HT-29 (cell line): ENCODE measurements at regions not wholly inside any gene's neighbourhood (a gene's known extent, or its start where the extent isn't known, plus 50 kb on each side); places are given as distances from the start of the nearest gene placed in this dataset.
A peak's percentile ranks its signal among the peaks of the same experiment; 100 is the strongest.

Experiments used
- DNase-seq: peaks from one replicate; pipeline ENCODE4 v3.0.0-alpha.2; 2015; ENCODE audit warnings: low spot score

GRCh38 chr18:45526114-45526841 is 89.0 kb upstream of the SLC14A2 start:
- no peak for DNase-seq

- peak; percentile 2 for DNase-seq
Measured at GRCh38 chr18:45527891-45528290, 87.4 kb upstream of the SLC14A2 start.

- no peak for DNase-seq
Measured at GRCh38 chr18:45528712-45529336, 86.5 kb upstream of the SLC14A2 start.

DNA sequence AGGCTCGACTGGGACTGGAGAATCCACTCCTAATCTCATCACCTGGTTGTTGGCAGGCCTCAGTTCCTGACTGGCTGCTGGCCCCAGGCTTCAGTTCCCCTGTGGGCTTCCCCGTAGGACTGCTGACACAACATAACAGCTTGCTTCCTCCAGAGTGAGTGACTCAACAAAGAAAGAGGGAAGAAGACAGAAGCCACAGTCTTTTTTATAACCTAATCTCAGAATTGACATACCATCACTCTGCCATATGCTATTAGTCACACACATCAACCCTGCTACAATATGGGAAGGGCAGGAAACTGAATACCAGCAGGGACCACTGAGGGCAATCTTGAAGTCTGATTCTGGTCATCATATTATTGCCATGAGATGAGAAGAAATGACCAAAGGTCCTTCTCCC is 76.8 kb upstream of the SLC14A2 start:
- no peak for DNase-seq

GRCh38 chr18:45539491-45539891 is 75.8 kb upstream of the SLC14A2 start:
- no peak for DNase-seq

DNA sequence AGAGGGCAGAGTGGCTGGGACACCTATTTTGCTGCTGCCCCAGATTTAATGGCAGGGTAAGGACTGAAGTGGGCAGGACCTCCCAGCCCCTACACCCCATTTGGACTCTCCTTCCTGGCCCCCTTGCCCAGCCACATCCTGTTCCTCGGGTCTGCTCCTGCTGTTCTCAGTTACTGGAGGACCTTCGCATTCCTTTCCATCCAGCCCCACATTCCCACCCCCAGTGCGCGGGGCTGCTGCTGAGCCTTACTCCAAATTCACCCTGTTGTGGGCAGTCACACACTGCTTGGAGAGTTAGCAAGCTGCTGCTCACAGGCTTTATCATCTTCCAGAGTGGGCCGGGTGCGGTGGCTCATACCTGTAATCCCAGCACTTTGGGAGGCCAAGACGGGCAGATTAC is 75.2 kb upstream of the SLC14A2 start:
- no peak for DNase-seq

GRCh38 chr18:45541421-45541820 is 73.9 kb upstream of the SLC14A2 start:
- no peak for DNase-seq

GRCh38 chr18:45542043-45542442 is 73.2 kb upstream of the SLC14A2 start:
- DNase-seq: no peak

- DNase-seq: no peak
Measured at GRCh38 chr18:45547910-45548309, 67.4 kb upstream of the SLC14A2 start.

DNA sequence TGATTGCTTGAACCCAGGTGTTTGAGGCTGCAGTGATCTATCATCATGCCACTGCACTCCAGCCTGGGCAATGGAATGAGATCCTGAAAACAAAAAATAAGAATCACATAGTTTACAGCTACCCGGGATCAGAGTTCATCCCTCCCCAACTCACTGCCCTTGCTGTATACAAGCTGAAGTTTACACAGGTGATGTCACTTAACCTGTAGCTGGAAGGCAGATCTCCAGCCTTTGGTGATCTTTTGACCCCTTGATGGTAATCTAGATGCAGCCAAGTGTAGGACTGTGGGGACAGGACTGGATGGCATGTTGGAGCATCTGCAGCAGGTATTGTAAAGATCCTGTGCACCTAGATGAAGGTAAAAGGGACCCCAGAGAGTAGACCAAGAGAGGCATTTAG is 66.7 kb upstream of the SLC14A2 start:
- no peak for DNase-seq

DNA sequence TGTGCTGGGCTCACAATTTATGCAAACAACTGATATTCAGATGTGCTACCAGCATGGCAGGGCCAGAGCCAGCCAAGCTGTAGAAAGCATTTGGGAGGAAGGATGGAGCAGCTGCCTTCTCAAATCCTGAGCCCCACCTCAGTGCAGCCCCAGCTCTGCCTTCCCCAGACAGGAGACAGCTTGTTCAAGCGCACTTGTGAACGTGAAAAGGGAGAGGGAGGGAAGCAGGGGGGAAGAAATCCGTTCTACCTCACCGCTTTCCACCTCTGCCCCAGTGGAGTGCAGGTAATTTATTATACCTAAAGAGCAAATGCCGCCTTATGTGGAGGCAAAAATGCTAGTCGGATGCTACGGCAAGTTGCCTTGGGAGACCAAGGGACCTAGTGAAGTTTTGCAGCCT is 66.0 kb upstream of the SLC14A2 start:
- DNase-seq: no peak

GRCh38 chr18:45551142-45551815 is 64.0 kb upstream of the SLC14A2 start:
- DNase-seq: no peak

DNA sequence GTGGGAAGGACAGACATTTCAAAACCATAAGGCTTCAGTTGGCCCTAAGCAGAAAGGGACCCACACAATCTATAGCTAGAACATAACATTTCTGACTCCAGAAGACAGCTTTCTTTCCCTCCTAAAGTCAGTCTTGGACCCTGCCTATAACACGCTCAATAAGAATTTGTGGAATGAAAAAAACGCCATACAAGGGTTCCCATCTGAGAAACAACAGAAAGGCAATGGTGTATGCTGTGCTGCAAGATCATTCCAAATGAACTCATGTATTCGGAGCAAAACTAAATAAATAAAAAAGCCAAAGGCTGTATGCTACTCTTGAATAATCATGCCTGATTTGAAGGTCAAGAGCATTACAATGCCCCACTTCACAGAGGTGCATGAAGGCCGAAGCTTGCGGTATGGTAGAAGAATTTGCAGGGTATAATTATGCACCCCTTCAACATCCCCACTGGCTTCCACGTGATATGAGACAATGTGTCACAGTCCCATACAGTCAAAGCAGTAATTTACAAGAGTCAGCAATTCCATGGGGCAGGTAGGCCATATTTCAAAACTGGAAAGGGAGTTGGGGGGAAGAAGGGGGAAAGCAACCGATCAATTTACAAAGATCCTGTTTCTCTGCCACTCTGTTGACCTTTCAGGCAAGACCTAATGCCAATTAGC is 61.4 kb upstream of the SLC14A2 start:
- DNase-seq: no peak

DNA sequence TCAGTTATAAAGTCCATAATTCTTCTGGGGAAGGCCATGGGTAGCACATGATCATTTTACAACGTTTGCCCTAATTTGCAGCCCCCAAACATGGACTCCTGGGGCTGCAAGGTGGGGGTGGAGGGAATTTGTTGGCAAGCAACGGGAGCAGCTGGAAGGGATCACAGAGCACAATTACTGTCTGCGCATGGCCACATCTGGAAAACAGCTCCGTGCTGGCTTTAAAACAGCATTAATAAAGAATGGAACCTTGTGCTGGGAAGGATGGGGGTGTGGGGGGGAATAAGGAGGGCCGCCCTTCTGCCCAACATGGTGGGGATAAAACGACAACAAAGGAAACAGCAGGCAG is 60.9 kb upstream of the SLC14A2 start:
- no peak for DNase-seq

DNA sequence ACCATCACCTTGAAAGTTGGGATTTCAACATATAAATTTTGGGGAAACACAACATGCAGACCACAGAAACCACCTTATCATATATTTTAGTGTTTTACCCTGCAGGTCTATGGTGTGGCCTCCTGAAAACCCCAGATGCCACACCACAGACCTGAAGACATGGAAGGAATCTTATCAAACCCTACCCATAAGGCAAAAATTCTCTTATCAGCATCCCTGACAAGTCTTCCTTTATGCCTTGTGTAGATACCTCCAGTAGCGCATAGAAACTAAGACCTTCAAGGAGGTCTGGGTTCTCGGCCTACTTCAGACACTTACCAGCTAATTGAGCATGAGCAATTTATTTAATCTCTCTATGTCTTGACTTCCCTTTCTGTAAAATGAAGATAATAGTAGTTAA is 59.1 kb upstream of the SLC14A2 start:
- DNase-seq: no peak

DNA sequence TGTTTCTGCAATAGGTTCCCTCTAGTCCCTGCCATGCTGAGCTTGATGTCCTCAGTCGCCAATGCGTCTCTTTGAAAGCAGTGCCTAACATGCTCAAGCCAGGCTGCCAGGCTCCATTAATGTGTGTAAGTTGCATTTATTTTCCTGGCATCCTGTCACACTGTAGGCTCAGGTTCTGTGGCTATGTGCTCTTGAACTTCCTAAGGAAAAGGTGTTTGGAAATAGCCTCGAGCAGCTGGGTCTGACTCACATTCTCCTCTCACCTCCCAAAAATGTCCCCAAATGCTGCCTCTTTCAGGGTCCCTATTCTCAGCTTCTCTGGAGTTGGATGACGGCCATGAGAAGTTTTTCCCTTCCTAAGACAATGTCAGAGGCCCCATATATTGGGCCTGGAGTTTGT is 58.0 kb upstream of the SLC14A2 start:
- no peak for DNase-seq

DNA sequence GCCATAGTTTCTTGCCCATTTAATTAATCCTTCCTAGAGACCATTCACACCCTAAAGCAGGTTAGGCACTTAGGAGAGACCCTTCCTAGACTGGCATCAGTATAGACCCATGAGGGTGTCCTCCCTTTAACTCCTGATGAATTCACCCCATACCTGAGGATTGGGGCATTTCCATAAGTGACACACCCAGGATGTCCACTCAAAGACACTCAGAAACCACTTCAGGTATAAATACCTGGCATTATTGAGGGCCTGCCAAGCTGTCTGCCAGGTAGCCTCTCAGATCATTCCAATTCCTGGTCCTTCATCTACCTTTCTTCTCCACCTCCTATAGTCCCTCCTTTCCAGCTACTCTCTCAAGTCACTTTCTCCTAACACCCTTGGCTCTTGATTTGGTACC is 57.5 kb upstream of the SLC14A2 start:
- DNase-seq: no peak

- DNase-seq: no peak
Measured at GRCh38 chr18:45559258-45559657, 56.0 kb upstream of the SLC14A2 start.

DNA sequence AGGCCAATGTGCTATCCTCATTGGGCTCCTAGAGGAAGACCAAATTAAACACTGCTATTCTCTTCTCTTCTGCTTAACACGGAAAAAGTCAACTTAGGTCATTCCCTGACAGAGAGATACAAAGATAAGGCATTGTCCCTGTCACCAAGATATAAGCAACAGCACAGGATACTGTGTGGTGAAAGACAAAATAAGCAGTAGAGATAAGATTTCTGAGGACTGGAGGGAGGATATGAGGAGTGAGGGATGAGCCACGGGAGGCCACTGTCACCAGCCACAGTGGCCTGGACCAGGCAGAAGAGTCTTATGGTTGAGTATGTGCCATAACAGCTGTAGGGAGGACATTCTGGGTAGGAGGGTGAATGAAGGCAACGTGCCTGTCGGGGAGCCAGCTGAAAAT is 54.4 kb upstream of the SLC14A2 start:
- no peak for DNase-seq

- no peak for DNase-seq
Measured at GRCh38 chr18:45562567-45563479, 52.5 kb upstream of the SLC14A2 start.

DNA sequence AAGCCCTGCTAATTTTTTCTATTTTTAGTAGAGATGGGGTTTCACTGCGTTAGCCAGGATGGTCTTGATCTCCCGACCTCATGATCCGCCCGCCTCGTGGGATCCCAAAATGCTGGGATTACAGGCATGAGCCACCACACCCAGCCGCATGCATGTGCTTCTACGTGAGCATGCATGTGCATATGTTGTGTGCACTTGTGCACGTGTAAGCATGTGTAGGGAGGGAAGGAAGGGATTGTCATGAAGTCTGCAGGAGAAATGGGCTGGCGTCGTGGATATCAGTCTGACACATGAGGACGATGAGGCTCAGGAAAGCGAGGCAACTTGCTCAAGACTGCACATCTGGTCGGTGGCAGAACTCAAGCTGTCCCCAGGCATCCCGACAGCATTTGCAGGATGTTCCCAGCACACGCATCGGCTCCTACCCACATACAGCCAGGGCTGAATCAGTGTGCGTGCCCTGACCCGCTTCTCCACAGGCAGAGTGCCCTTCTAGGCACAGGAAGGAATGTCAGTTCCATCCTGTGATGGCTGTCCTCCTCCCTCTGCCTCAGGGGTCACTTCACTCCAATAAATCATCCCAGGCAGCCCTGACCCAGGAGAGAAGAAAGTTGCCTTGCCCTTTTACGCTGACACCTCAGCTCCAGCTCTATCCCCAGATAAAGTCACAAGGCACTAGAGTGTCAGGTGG is 49.9 kb upstream of the SLC14A2 start:
- DNase-seq: no peak
